ENCODE measurements at regions not wholly inside any gene's neighbourhood (a gene's known extent, or its start where the extent isn't known, plus 50 kb on each side); places are given as distances from the start of the nearest gene placed in this dataset.

- no peak overlapping the region for H3K27ac ChIP-seq
- no peaks in the 10 kb centered on the region for H3K9me3 ChIP-seq
- H3K27me3 ChIP-seq = no peaks in the 10 kb centered on the region
- TF ChIP-seq EP300 (IDR thresholded peaks at IDR 0.05) = no peak
- no peak for TF ChIP-seq CTCF (IDR thresholded peaks at IDR 0.05)
- TF ChIP-seq POLR2A (IDR thresholded peaks at IDR 0.05) = no peak
- no peak for DNase-seq
- intact Hi-C loops (cut with DNase I) = no loop called here
- peaks cover 2% of the 10 kb centered on the region for H3K4me1 ChIP-seq (ENCODE audit: insufficient read depth)
- H3K36me3 ChIP-seq = no peaks in the 10 kb centered on the region
- H3K4me3 ChIP-seq = no peak overlapping the region
- WGBS, 3 donors = 71 to 75% (median 74%) methylated on average over 8 of the region's 8 CpGs
Measured at GRCh38 chr2:237205561-237205971, 119.9 kb downstream of the COPS8 start.

- DNase-seq = peak in 2 of 5 donors; percentile 44 to 65
- peaks cover 2% of the 10 kb centered on the region for H3K4me1 ChIP-seq (ENCODE audit: insufficient read depth)
- peak overlapping the region in 1 of 2 donors; percentile 19 for H3K27ac ChIP-seq
- TF ChIP-seq CTCF (IDR thresholded peaks at IDR 0.05) = no peak
- TF ChIP-seq EP300 (IDR thresholded peaks at IDR 0.05) = no peak
- no peak for TF ChIP-seq POLR2A (IDR thresholded peaks at IDR 0.05)
- no peaks in the 10 kb centered on the region for H3K9me3 ChIP-seq
- H3K27me3 ChIP-seq = no peaks in the 10 kb centered on the region
- no peak overlapping the region for H3K4me3 ChIP-seq
- no peaks in the 10 kb centered on the region for H3K36me3 ChIP-seq
- intact Hi-C loops (cut with DNase I) = no loop called here
- 38 to 45% (median 39%) methylated on average over 7 of the region's 7 CpGs for WGBS, 3 donors
Measured at GRCh38 chr2:237207646-237208045, 122.0 kb downstream of the COPS8 start.

- no peaks in the 10 kb centered on the region for H3K27me3 ChIP-seq
- H3K27ac ChIP-seq = peak overlapping the region in 1 of 2 donors; percentile 19
- TF ChIP-seq CTCF (IDR thresholded peaks at IDR 0.05) (no peak), EP300 (IDR thresholded peaks at IDR 0.05) (no peak), POLR2A (IDR thresholded peaks at IDR 0.05) (no peak)
Measured at GRCh38 chr2:237208373-237209260, 122.9 kb downstream of the COPS8 start.

GRCh38 chr2:237209885-237210284, 124.2 kb downstream of the COPS8 start:
- DNase-seq = peak in 1 of 5 donors; percentile 2
- TF ChIP-seq POLR2A (IDR thresholded peaks at IDR 0.05) (no peak), CTCF (IDR thresholded peaks at IDR 0.05) (no peak), EP300 (IDR thresholded peaks at IDR 0.05) (no peak)
- Histone ChIP-seq H3K27ac (no peak overlapping the region), H3K4me3 (no peak overlapping the region), H3K36me3 (no peaks in the 10 kb centered on the region), H3K27me3 (no peaks in the 10 kb centered on the region), H3K9me3 (no peaks in the 10 kb centered on the region), H3K4me1 (ENCODE audit: insufficient read depth) (peaks cover 12% of the 10 kb centered on the region)
- WGBS, 3 donors = 71 to 80% (median 76%) methylated on average over 6 of the region's 6 CpGs
- intact Hi-C loops (cut with DNase I) = no loop called here

More at GRCh38 chr2:237208373-237209260, 122.9 kb downstream of the COPS8 start:
- H3K36me3 ChIP-seq = no peaks in the 10 kb centered on the region
- H3K4me3 ChIP-seq = no peak overlapping the region
- no peaks in the 10 kb centered on the region for H3K9me3 ChIP-seq
- DNase-seq = peak in 2 of 5 donors; percentile 15 to 36
- intact Hi-C loops (cut with DNase I) = no loop called here
- H3K4me1 ChIP-seq (ENCODE audit: insufficient read depth) = peaks cover 6% of the 10 kb centered on the region
- WGBS, 3 donors = 54 to 57% (median 57%) methylated on average over 16 of the region's 16 CpGs

Measured in ovary (tissue), 7 donors.